ENCODE measurements at regions not wholly inside any gene's neighbourhood (a gene's known extent, or its start where the extent isn't known, plus 50 kb on each side); places are given as distances from the start of the nearest gene placed in this dataset.

DNA sequence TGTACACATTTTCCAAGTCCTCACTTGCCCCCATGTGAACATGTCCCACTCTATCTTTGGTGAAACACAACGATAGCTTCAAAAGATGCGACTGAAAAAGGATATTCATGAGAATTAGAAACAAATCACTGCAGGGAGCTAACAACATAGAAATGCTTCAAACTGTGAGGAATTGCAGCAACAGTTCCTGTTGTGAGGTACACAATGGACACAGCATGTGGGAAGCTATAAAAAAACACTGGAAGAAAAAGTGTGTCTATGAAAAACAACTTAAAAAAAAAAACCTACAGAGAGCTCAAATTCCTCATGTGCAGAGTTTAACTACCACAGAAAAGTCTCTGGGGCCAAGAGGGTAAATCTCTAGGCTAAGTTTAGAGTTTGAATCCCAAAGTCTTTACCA is 51.6 kb upstream of the BLTP1 start:
- H3K79me2 ChIP-seq (ENCODE audit: control insufficient read depth in 1 of 2, insufficient read depth in 2 of 2, low read length in 2 of 2) = no peaks in the 10 kb centered on the region
- no peaks in the 10 kb centered on the region for H3K79me1 ChIP-seq (ENCODE audit: low read depth, low read length)
- no peak overlapping the region for H2BK15ac ChIP-seq (ENCODE audit: low read length)
- no peak overlapping the region for H3K27ac ChIP-seq (ENCODE audit: low read depth, low read length)
- H4K5ac ChIP-seq (ENCODE audit: insufficient read length, low read depth, low read length) = no peak overlapping the region
- H4K8ac ChIP-seq (ENCODE audit: extremely low read depth, insufficient read depth, low read length) = no peak overlapping the region
- peak overlapping the region in 1 of 4 experiments; percentile 19; a peak in 2 of 8 replicates for H3K4me3 ChIP-seq (ENCODE audit: extremely low read depth in 1 of 4, insufficient read depth in 2 of 4, low read depth in 3 of 4, low read length in 4 of 4)
- no peak overlapping the region for H3K4ac ChIP-seq (replicated peaks; ENCODE audit: insufficient read length, low read depth, low read length)
- ChIA-PET CTCF (ENCODE audit: partially characterized antibody) (interaction anchor here (0.7 to 1.0 kb wide), 4 partner anchors 13 to 156 kb away, joined by 3 read pairs; no protein-coding TSS in a partner anchor), POLR2A (ENCODE audit: partially characterized antibody) (interaction anchor here (0.9 kb wide), 1 partner anchor 9 kb away, joined by 3 read pairs; no protein-coding TSS in a partner anchor)
- no peak overlapping the region for H4K91ac ChIP-seq (replicated peaks; ENCODE audit: insufficient read length, low read length)
- no peak overlapping the region for H2BK5ac ChIP-seq (ENCODE audit: low read depth, low read length)
- no peak overlapping the region for H2AK5ac ChIP-seq (ENCODE audit: low read depth, low read length)
- H4K20me1 ChIP-seq (replicated peaks in 1 of 2; ENCODE audit: control insufficient read depth in 1 of 2, insufficient read depth in 2 of 2, low read length in 2 of 2) = no peaks in the 10 kb centered on the region
- no peak overlapping the region for H3K23ac ChIP-seq (ENCODE audit: insufficient read length)
- no peak overlapping the region for H3K56ac ChIP-seq (replicated peaks; ENCODE audit: insufficient read length, low read depth, low read length)
- no peak overlapping the region for H3K18ac ChIP-seq (ENCODE audit: extremely low read depth, low read length)
- no peaks in the 10 kb centered on the region for H3K36me3 ChIP-seq (ENCODE audit: control insufficient read depth in 2 of 4, insufficient read depth in 4 of 4, low read length in 3 of 4)
- H3K27me3 ChIP-seq (replicated peaks in 1 of 4; ENCODE audit: control insufficient read depth in 3 of 4, extremely low read depth in 1 of 4, insufficient read depth in 3 of 4, low read length in 3 of 4) = peaks cover 0 to 6% (median 1%) of the 10 kb centered on the region in 4 experiments; a peak in 4 of 7 replicates
- H2AFZ ChIP-seq (ENCODE audit: low read length) = no peak overlapping the region
- peaks cover 2 to 7% (median 4%) of the 10 kb centered on the region in 4 experiments; a peak in 4 of 7 replicates for H3K4me1 ChIP-seq (replicated peaks in 1 of 4; ENCODE audit: control insufficient read depth in 3 of 4, insufficient read depth in 4 of 4, low read length in 3 of 4)
- H2BK12ac ChIP-seq (ENCODE audit: low read depth, low read length) = no peak overlapping the region
- H3K9ac ChIP-seq (replicated peaks in 1 of 4; ENCODE audit: extremely low read depth in 1 of 4, low read depth in 3 of 4, low read length in 3 of 4) = no peak overlapping the region
- WGBS, 2 experiments (ENCODE audit: extremely low coverage in 1 of 2, insufficient coverage in 1 of 2, insufficient read length in 1 of 2, insufficient replicate concordance in 2 of 2, low coverage in 1 of 2, low lambda C conversion rate in 2 of 2, missing lambda C conversion rate in 1 of 2) = 3% methylated on average over 2 of the region's 2 CpGs; no CpG with 5 or more reads in 1 of the 2 experiments
- no peaks in the 10 kb centered on the region for H3K9me3 ChIP-seq (ENCODE audit: insufficient read depth in 2 of 2, low read depth in 1 of 2, low read length in 1 of 2)
- DNase-seq (ENCODE audit: low read depth in 1 of 2, low spot score in 2 of 2) (no peak), FAIRE-seq (peak; percentile 81)
- no peaks in the 10 kb centered on the region for H3K23me2 ChIP-seq (ENCODE audit: low read depth, low read length)
- no peak overlapping the region for H2BK120ac ChIP-seq (replicated peaks; ENCODE audit: low read depth, low read length)
- peak overlapping the region; percentile 52 to 71 for H3K4me2 ChIP-seq (ENCODE audit: insufficient read depth in 1 of 2, low read depth in 2 of 2, low read length in 2 of 2)
- no peak overlapping the region for H3K14ac ChIP-seq (ENCODE audit: insufficient read length)
- H2BK20ac ChIP-seq (ENCODE audit: low read length) = no peak overlapping the region
- no peak for TF ChIP-seq SAP30 (IDR thresholded peaks at IDR 0.05; ENCODE audit: insufficient read depth, insufficient replicate concordance, low read length)
- no peak for TF ChIP-seq MAFK (IDR thresholded peaks at IDR 0.05; ENCODE audit: low read depth, low read length)
- no peak for TF ChIP-seq TAF1 (IDR thresholded peaks at IDR 0.05; ENCODE audit: low read depth, low read length)
- no peak for TF ChIP-seq CHD2 (IDR thresholded peaks at IDR 0.05; ENCODE audit: low read length)
- TF ChIP-seq CTBP2 (IDR thresholded peaks at IDR 0.05; ENCODE audit: borderline replicate concordance, insufficient read depth, insufficient read length, low read length) = no peak
- TF ChIP-seq TBP (IDR thresholded peaks at IDR 0.05; ENCODE audit: low read depth, low read length) = no peak
- peak; percentile 40 to 70 for TF ChIP-seq BCL11A (IDR thresholded peaks at IDR 0.05; ENCODE audit: low read depth in 2 of 2, low read length in 2 of 2)
- no peak for TF ChIP-seq KDM1A (IDR thresholded peaks at IDR 0.05; ENCODE audit: borderline replicate concordance, low read length)
- no peak for TF ChIP-seq JUND (IDR thresholded peaks at IDR 0.05; ENCODE audit: low read length)
- no peak for TF ChIP-seq EGR1 (IDR thresholded peaks at IDR 0.05; ENCODE audit: borderline replicate concordance, low read depth, low read length)
- TF ChIP-seq, protein P1, sequence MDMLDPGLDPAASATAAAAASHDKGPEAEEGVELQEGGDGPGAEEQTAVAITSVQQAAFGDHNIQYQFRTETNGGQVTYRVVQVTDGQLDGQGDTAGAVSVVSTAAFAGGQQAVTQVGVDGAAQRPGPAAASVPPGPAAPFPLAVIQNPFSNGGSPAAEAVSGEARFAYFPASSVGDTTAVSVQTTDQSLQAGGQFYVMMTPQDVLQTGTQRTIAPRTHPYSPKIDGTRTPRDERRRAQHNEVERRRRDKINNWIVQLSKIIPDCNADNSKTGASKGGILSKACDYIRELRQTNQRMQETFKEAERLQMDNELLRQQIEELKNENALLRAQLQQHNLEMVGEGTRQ (IDR thresholded peaks at IDR 0.05; ENCODE audit: low read length) = no peak
- TF ChIP-seq EP300 (IDR thresholded peaks at IDR 0.05; ENCODE audit: borderline replicate concordance in 1 of 2, low read depth in 2 of 2, low read length in 2 of 2) = no peak
- no peak for TF ChIP-seq POU5F1 (IDR thresholded peaks at IDR 0.05; ENCODE audit: low read depth, low read length)

Data from H1 (cell line).